T-helper 1 cell treated with Interleukin-12 subunit alpha and Interleukin-12 subunit beta and Interleukin-4 antibody, amounts not matched to agents 30 μg/mL and 1 μg/mL, for 36 hours (primary cell): ENCODE measurements at regions not wholly inside any gene's neighbourhood (a gene's known extent, or its start where the extent isn't known, plus 50 kb on each side); places are given as distances from the start of the nearest gene placed in this dataset.

Source experiments
- H3K27ac Mint-ChIP-seq: one replicate; pipeline ENCODE4 v1.8.0; 2021; ENCODE audit warnings: mild to moderate bottlenecking, mixed read lengths
- H3K27me3 Mint-ChIP-seq: one replicate; pipeline ENCODE4 v1.8.0; 2021; ENCODE audit warnings: low read depth, mixed read lengths
- H3K36me3 Mint-ChIP-seq: one replicate; pipeline ENCODE4 v1.8.0; 2021; ENCODE audit warnings: low read depth, mixed read lengths
- H3K4me1 Mint-ChIP-seq: one replicate; pipeline ENCODE4 v1.8.0; 2021; ENCODE audit warnings: low read depth, mixed read lengths
- H3K4me3 Mint-ChIP-seq: one replicate; pipeline ENCODE4 v1.8.0; 2021; ENCODE audit warnings: mild to moderate bottlenecking, moderate library complexity, mixed read lengths
- H3K9me3 Mint-ChIP-seq: one replicate; pipeline ENCODE4 v1.8.0; 2021; ENCODE audit warnings: mixed read lengths

DNA sequence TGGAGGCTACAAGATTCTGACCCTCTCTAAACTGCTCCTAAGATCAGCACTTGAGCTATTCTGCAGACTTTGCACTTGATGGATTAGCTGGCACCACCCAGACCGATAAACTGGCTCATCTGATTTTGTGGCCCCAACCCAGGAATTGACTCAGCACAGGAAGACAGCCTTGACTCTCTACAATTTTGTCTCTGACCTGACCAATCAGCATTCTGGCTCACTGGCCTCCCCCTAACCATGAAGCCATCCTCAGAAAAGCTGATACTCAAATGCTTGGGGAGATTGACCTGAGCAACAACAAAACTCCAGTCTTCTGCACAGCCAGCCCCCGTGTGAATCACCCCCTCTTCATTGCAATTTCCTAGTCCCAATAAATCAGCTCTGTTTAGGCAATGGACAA, 195.4 kb upstream of the PPP1R2C start:
- Mint-ChIP-seq H3K4me1 (peaks cover 7% of the 10 kb centered on the region), H3K9me3 (peaks cover 9% of the 10 kb centered on the region), H3K27ac (no peak overlapping the region), H3K36me3 (no peaks in the 10 kb centered on the region), H3K27me3 (no peaks in the 10 kb centered on the region), H3K4me3 (no peak overlapping the region)

- no peak overlapping the region for H3K27ac Mint-ChIP-seq
- H3K36me3 Mint-ChIP-seq, result peaks cover 1% of the 10 kb centered on the region
Measured at GRCh38 chrX:42975906-42976305, 197.9 kb upstream of the PPP1R2C start.

DNA sequence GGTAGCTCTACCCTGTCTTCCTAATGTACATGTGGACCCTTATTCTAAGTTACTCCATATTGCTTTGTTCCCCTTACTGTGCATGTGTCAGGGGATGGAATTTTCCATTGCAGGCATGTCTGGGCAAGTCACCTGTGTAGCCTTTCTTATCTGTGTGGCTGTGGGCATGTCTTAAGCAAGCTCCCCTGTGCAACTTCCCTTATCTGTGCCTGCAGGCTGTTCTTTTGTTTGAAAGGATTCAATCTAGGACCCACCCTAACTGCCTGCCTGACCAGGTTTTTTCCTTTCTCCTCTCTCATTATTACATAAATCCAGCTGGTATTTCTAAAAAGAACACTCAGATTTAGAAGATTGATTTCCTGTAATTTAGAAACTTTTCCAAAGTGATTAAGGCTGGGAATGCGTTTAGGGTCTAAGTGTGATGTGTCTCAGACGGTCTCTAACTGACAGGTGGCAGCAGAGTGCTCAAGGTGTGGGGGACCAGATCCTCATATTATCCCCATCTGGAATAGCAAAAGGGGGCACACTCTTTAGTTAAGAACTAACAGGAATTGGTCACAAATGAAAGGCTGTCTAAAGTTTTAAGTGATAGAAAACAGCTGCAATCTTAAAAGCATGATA, 198.9 kb upstream of the PPP1R2C start:
- H3K27ac Mint-ChIP-seq, result peak overlapping the region; percentile 62

More at GRCh38 chrX:42975906-42976305, 197.9 kb upstream of the PPP1R2C start:
- Mint-ChIP-seq H3K9me3 (peaks cover 13% of the 10 kb centered on the region), H3K4me1 (peaks cover 7% of the 10 kb centered on the region), H3K27me3 (no peaks in the 10 kb centered on the region), H3K4me3 (no peak overlapping the region)

GRCh38 chrX:42978655-42979379, 200.9 kb upstream of the PPP1R2C start:
- Mint-ChIP-seq H3K9me3 (peaks cover 12% of the 10 kb centered on the region), H3K36me3 (peaks cover 1% of the 10 kb centered on the region), H3K27me3 (no peaks in the 10 kb centered on the region), H3K27ac (no peak overlapping the region), H3K4me1 (peaks cover 7% of the 10 kb centered on the region), H3K4me3 (no peak overlapping the region)

More for the DNA sequence above, 198.9 kb upstream of the PPP1R2C start:
- peaks cover 1% of the 10 kb centered on the region for H3K36me3 Mint-ChIP-seq
- H3K4me1 Mint-ChIP-seq, result peaks cover 7% of the 10 kb centered on the region
- no peak overlapping the region for H3K4me3 Mint-ChIP-seq
- peaks cover 13% of the 10 kb centered on the region for H3K9me3 Mint-ChIP-seq
- no peaks in the 10 kb centered on the region for H3K27me3 Mint-ChIP-seq

DNA sequence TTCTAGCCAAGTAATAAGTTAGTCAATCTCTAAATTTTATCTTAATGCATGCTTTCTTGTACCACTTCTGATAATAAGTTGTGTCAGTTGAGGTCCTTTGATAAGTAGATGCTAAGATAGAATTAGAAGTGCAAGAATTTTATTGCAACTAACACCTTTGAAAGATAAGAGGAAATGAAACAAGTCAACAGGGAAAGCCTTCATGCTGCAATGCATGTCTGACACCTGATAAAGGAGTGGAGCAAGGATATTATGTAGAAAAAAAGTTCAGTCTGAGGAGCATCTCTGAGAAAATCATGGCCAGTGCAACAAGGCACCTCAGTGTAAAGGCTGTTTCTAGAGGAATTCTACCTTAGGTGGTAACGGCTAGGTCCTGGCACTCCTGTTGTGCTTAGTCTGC, 210.7 kb upstream of the PPP1R2C start:
- H3K4me3 Mint-ChIP-seq, result no peak overlapping the region
- peaks cover 4% of the 10 kb centered on the region for H3K36me3 Mint-ChIP-seq
- no peaks in the 10 kb centered on the region for H3K9me3 Mint-ChIP-seq
- H3K27me3 Mint-ChIP-seq, result no peaks in the 10 kb centered on the region
- no peaks in the 10 kb centered on the region for H3K4me1 Mint-ChIP-seq
- H3K27ac Mint-ChIP-seq, result no peak overlapping the region

- Mint-ChIP-seq H3K4me3 (no peak overlapping the region), H3K36me3 (peaks cover 1% of the 10 kb centered on the region), H3K9me3 (no peaks in the 10 kb centered on the region), H3K27ac (no peak overlapping the region), H3K27me3 (no peaks in the 10 kb centered on the region), H3K4me1 (peaks cover 2% of the 10 kb centered on the region)
Measured at GRCh38 chrX:42992199-42992943, 214.4 kb upstream of the PPP1R2C start.

- Mint-ChIP-seq H3K27ac (no peak overlapping the region), H3K4me3 (no peak overlapping the region), H3K9me3 (no peaks in the 10 kb centered on the region), H3K27me3 (no peaks in the 10 kb centered on the region), H3K4me1 (peaks cover 2% of the 10 kb centered on the region), H3K36me3 (no peaks in the 10 kb centered on the region)
Measured at GRCh38 chrX:42996861-42997260, 218.9 kb upstream of the PPP1R2C start.

- no peaks in the 10 kb centered on the region for H3K36me3 Mint-ChIP-seq
- H3K27ac Mint-ChIP-seq, result no peak overlapping the region
- no peak overlapping the region for H3K4me3 Mint-ChIP-seq
- H3K4me1 Mint-ChIP-seq, result peaks cover 4% of the 10 kb centered on the region
- no peaks in the 10 kb centered on the region for H3K9me3 Mint-ChIP-seq
- no peaks in the 10 kb centered on the region for H3K27me3 Mint-ChIP-seq
Measured at GRCh38 chrX:43000121-43000520, 222.2 kb upstream of the PPP1R2C start.

- Mint-ChIP-seq H3K27ac (no peak overlapping the region), H3K4me3 (no peak overlapping the region), H3K9me3 (no peaks in the 10 kb centered on the region), H3K4me1 (peaks cover 2% of the 10 kb centered on the region), H3K36me3 (no peaks in the 10 kb centered on the region), H3K27me3 (no peaks in the 10 kb centered on the region)
Measured at GRCh38 chrX:43002526-43003203, 224.7 kb upstream of the PPP1R2C start.

- no peak overlapping the region for H3K4me3 Mint-ChIP-seq
- H3K27me3 Mint-ChIP-seq, result no peaks in the 10 kb centered on the region
- no peak overlapping the region for H3K27ac Mint-ChIP-seq
- H3K9me3 Mint-ChIP-seq, result no peaks in the 10 kb centered on the region
- no peaks in the 10 kb centered on the region for H3K36me3 Mint-ChIP-seq
- H3K4me1 Mint-ChIP-seq, result peaks cover 2% of the 10 kb centered on the region
Measured at GRCh38 chrX:43003204-43003565, 225.2 kb upstream of the PPP1R2C start.

GRCh38 chrX:43003939-43004338, 226.0 kb upstream of the PPP1R2C start:
- Mint-ChIP-seq H3K4me3 (no peak overlapping the region), H3K27me3 (no peaks in the 10 kb centered on the region), H3K36me3 (no peaks in the 10 kb centered on the region), H3K27ac (no peak overlapping the region), H3K9me3 (no peaks in the 10 kb centered on the region), H3K4me1 (peaks cover 2% of the 10 kb centered on the region)

DNA sequence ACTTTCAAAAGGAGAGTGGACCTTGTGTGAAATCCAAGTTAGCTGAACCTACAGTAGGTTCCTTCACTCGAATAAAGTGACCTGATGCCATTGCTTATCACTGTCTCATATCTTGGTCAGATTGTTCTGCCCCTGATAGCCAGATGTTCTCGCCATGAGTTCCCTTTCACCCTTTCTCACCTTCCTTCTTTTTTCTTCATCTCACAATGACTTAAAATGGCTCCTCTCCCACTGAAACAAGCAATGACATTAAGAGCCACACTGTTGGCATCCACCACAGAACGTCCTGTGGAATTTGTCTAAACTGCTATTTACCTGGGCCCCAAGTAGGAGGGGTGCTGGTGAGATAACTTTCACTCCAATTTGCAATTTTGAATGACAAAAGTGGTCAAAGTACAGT, 227.6 kb upstream of the PPP1R2C start:
- Mint-ChIP-seq H3K4me3 (no peak overlapping the region), H3K27me3 (no peaks in the 10 kb centered on the region), H3K27ac (no peak overlapping the region), H3K9me3 (no peaks in the 10 kb centered on the region), H3K4me1 (peaks cover 2% of the 10 kb centered on the region), H3K36me3 (no peaks in the 10 kb centered on the region)

DNA sequence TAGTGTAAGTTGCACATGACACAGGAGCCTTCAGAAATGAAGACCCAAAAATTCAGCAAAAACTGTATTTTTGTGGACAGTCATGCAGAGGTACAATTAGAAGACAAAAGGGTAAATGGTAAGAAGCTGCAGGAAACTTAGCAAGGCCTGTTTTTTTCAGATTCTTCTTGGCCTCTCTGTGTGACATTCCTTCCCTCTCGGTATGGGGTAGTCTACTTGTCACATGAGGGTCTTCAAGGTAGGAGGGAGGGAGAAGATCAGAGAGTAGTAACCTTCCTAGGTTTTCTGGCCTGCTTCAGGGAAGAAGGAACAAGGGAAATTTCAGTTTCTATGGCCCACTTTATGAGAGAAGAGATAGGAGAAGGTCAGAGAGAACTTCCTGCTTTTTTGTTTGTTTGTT, 230.4 kb upstream of the PPP1R2C start:
- Mint-ChIP-seq H3K4me1 (peaks cover 2% of the 10 kb centered on the region), H3K9me3 (no peaks in the 10 kb centered on the region), H3K27me3 (no peaks in the 10 kb centered on the region), H3K27ac (no peak overlapping the region), H3K36me3 (no peaks in the 10 kb centered on the region), H3K4me3 (no peak overlapping the region)

GRCh38 chrX:43016021-43016420, 238.1 kb upstream of the PPP1R2C start:
- H3K36me3 Mint-ChIP-seq, result peaks cover 3% of the 10 kb centered on the region
- H3K9me3 Mint-ChIP-seq, result no peaks in the 10 kb centered on the region
- H3K27me3 Mint-ChIP-seq, result no peaks in the 10 kb centered on the region
- no peak overlapping the region for H3K27ac Mint-ChIP-seq
- no peaks in the 10 kb centered on the region for H3K4me1 Mint-ChIP-seq
- H3K4me3 Mint-ChIP-seq, result no peak overlapping the region
